Gastrocnemius medialis (tissue), 4 donors: ENCODE measurements at regions not wholly inside any gene's neighbourhood (a gene's known extent, or its start where the extent isn't known, plus 50 kb on each side); places are given as distances from the start of the nearest gene placed in this dataset.

ENCODE experiments used
- POLR2A ChIP-seq, 2 donors: fragments of 450-650 bp; IDR thresholded peaks; one replicate each; pipeline ENCODE4 v1.6.1; 2017; ENCODE audit warnings: antibody characterized with exemption in 2 of 2, mild to moderate bottlenecking in 2 of 2, moderate library complexity in 2 of 2
- TF ChIP-seq, protein P1 (sequence below), 5 experiments: fragments of 450-650 bp in 3 of 5; fragments of 200-600 bp in 2 of 5; sonication (generic) in 2 of 5; IDR thresholded peaks in 4 of 5; conservative IDR thresholded peaks in 1 of 5; 1 replicate in 4 of 5; 2 replicates in 1 of 5; pipeline ENCODE4 v1.5.1; 2016 to 2019; ENCODE audit warnings: antibody characterized with exemption in 5 of 5, mild to moderate bottlenecking in 3 of 5, moderate library complexity in 3 of 5

GRCh38 chr1:55387145-55387544 lies 172.0 kb upstream of the USP24 start:
- TF ChIP-seq, protein P1, sequence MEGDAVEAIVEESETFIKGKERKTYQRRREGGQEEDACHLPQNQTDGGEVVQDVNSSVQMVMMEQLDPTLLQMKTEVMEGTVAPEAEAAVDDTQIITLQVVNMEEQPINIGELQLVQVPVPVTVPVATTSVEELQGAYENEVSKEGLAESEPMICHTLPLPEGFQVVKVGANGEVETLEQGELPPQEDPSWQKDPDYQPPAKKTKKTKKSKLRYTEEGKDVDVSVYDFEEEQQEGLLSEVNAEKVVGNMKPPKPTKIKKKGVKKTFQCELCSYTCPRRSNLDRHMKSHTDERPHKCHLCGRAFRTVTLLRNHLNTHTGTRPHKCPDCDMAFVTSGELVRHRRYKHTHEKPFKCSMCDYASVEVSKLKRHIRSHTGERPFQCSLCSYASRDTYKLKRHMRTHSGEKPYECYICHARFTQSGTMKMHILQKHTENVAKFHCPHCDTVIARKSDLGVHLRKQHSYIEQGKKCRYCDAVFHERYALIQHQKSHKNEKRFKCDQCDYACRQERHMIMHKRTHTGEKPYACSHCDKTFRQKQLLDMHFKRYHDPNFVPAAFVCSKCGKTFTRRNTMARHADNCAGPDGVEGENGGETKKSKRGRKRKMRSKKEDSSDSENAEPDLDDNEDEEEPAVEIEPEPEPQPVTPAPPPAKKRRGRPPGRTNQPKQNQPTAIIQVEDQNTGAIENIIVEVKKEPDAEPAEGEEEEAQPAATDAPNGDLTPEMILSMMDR (IDR thresholded peaks at IDR 0.05 in 4 of 5, conservative IDR thresholded peaks at IDR 0.05 in 1 of 5), result no peak
- no peak for TF ChIP-seq POLR2A (IDR thresholded peaks at IDR 0.05)
